ENCODE measurements at regions not wholly inside any gene's neighbourhood (a gene's known extent, or its start where the extent isn't known, plus 50 kb on each side); places are given as distances from the start of the nearest gene placed in this dataset.

DNA sequence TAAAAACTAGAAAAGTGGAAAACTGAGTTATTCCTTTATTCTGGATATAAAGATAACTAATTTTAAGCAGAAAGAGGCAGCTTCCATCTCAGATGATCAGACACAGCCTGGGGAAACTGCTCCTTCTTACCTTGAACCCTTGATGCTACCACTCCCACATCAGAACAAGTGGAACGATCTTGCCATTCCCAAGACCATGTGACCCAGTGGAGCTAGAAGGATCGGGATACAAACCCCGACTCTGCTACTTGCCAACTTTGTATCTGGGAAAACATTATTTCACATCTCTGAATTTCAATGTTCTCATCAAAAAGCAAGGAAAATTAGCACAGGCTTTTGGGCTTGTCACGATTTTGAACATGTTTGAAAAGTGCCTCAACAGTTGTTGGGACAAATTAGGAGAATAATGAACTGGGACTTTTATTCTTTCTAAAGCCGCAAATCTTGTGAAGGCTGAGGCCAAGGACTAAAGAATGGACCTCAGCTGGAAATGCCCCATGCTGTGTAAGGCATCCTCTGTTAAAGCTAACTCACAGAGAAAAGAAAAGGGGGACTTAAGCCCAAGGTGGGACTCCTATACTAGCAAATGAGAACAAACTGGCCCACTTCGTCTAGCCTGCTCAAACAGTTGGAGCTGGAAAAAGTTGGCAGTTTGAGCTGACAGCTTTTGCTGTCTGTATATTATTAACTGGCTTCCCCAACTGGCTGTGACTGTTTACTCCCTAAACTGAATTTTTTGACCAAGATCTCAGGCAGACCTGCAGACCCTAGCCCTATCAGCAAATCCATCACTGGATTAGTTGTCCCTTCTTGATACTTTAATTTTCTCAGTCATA is 552.3 kb downstream of the EFNA5 start:
- no peak for TF ChIP-seq EP300 (IDR thresholded peaks at IDR 0.05)
- TF ChIP-seq, protein P1, sequence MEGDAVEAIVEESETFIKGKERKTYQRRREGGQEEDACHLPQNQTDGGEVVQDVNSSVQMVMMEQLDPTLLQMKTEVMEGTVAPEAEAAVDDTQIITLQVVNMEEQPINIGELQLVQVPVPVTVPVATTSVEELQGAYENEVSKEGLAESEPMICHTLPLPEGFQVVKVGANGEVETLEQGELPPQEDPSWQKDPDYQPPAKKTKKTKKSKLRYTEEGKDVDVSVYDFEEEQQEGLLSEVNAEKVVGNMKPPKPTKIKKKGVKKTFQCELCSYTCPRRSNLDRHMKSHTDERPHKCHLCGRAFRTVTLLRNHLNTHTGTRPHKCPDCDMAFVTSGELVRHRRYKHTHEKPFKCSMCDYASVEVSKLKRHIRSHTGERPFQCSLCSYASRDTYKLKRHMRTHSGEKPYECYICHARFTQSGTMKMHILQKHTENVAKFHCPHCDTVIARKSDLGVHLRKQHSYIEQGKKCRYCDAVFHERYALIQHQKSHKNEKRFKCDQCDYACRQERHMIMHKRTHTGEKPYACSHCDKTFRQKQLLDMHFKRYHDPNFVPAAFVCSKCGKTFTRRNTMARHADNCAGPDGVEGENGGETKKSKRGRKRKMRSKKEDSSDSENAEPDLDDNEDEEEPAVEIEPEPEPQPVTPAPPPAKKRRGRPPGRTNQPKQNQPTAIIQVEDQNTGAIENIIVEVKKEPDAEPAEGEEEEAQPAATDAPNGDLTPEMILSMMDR (IDR thresholded peaks at IDR 0.05): no peak
- TF ChIP-seq POLR2AphosphoS5 (IDR thresholded peaks at IDR 0.05): no peak

All from sigmoid colon (tissue), 4 donors.